ENCODE measurements at regions not wholly inside any gene's neighbourhood (a gene's known extent, or its start where the extent isn't known, plus 50 kb on each side); places are given as distances from the start of the nearest gene placed in this dataset.

GRCh38 chr1:191371626-191372025 lies 786.6 kb upstream of the RGS18 start:
- intact Hi-C loops (cut with DNase I), result no loop called here
- DNase-seq (ENCODE audit: extremely low spot score), result no peak
- H3K36me3 ChIP-seq, result no peaks in the 10 kb centered on the region
- H3K27ac ChIP-seq (replicated peaks in 1 of 4), result no peak overlapping the region
- TF ChIP-seq EP300 (IDR thresholded peaks at IDR 0.05) (no peak), POLR2A (IDR thresholded peaks at IDR 0.05; ENCODE audit: low read depth) (no peak), POLR2AphosphoS5 (IDR thresholded peaks at IDR 0.05) (no peak)
- TF ChIP-seq, protein P1, sequence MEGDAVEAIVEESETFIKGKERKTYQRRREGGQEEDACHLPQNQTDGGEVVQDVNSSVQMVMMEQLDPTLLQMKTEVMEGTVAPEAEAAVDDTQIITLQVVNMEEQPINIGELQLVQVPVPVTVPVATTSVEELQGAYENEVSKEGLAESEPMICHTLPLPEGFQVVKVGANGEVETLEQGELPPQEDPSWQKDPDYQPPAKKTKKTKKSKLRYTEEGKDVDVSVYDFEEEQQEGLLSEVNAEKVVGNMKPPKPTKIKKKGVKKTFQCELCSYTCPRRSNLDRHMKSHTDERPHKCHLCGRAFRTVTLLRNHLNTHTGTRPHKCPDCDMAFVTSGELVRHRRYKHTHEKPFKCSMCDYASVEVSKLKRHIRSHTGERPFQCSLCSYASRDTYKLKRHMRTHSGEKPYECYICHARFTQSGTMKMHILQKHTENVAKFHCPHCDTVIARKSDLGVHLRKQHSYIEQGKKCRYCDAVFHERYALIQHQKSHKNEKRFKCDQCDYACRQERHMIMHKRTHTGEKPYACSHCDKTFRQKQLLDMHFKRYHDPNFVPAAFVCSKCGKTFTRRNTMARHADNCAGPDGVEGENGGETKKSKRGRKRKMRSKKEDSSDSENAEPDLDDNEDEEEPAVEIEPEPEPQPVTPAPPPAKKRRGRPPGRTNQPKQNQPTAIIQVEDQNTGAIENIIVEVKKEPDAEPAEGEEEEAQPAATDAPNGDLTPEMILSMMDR (IDR thresholded peaks at IDR 0.05), result no peak
- 33% methylated on average over 3 of the region's 3 CpGs for WGBS
- H3K4me1 ChIP-seq, result peaks cover 0 to 9% (median 4%) of the 10 kb centered on the region in 4 donors
- H3K27me3 ChIP-seq, result no peaks in the 10 kb centered on the region
- peaks cover 0 to 9% (median 2%) of the 10 kb centered on the region in 4 donors for H3K9me3 ChIP-seq
- no peak overlapping the region for H3K4me3 ChIP-seq

DNA sequence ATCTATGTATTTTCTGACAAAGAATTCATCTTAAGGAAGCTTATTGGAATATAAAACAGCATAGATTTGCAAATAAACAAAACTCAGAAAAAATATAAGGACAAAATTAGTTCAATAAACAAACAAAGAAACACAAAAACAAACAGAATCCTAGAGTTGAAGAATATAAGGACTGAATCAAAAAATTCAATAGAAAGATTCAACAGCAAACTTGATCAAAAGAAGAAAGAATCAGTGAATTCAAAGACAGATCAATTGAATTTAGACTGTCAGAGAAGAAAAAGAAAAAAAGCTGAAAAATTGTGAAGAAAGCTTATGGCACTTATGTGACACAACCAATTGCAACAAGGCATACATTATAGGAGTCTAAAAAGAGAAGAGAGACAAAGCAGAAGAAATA lies 770.0 kb upstream of the RGS18 start:
- Histone ChIP-seq H3K9me3 (peaks cover 0 to 11% (median 7%) of the 10 kb centered on the region in 4 donors), H3K4me3 (no peak overlapping the region), H3K4me1 (no peaks in the 10 kb centered on the region), H3K27me3 (no peaks in the 10 kb centered on the region), H3K27ac (replicated peaks in 1 of 4) (no peak overlapping the region), H3K36me3 (no peaks in the 10 kb centered on the region)
- DNase-seq (ENCODE audit: extremely low spot score), result no peak
- intact Hi-C loops (cut with DNase I), result no loop called here
- TF ChIP-seq, protein P1 (IDR thresholded peaks at IDR 0.05), result no peak
- TF ChIP-seq POLR2A (IDR thresholded peaks at IDR 0.05; ENCODE audit: low read depth) (no peak), POLR2AphosphoS5 (IDR thresholded peaks at IDR 0.05) (no peak), EP300 (IDR thresholded peaks at IDR 0.05) (no peak)

DNA sequence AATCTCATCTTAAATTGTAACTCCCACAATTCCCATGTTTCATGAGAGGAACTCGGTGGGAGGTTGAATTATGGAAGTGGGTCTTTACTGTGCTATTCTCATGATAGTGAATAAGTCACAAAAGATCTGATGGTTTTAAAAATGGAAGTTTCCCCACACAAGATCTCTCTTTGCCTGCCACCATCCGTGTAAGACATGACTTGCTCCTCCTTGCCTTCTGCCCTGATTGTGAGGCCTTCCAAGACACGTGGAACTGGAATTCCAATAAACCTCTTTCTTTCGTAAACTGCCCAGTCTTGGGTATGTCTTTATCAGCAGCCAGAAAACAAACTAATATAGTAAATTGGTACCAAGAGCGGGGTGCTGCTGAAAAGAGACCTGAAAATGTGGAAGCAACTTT lies 761.6 kb upstream of the RGS18 start:
- no peak overlapping the region for H3K27ac ChIP-seq (replicated peaks in 1 of 4)
- H3K36me3 ChIP-seq, result no peaks in the 10 kb centered on the region
- peaks cover 0 to 6% (median 0%) of the 10 kb centered on the region in 4 donors for H3K9me3 ChIP-seq
- WGBS, result 84% methylated on average over 5 of the region's 5 CpGs
- H3K4me1 ChIP-seq, result no peaks in the 10 kb centered on the region
- H3K4me3 ChIP-seq, result no peak overlapping the region
- TF ChIP-seq, protein P1 (IDR thresholded peaks at IDR 0.05), result no peak
- TF ChIP-seq POLR2A (IDR thresholded peaks at IDR 0.05; ENCODE audit: low read depth) (no peak), EP300 (IDR thresholded peaks at IDR 0.05) (no peak), POLR2AphosphoS5 (IDR thresholded peaks at IDR 0.05) (no peak)
- intact Hi-C loops (cut with DNase I), result no loop called here
- H3K27me3 ChIP-seq, result no peaks in the 10 kb centered on the region
- DNase-seq (ENCODE audit: extremely low spot score), result no peak

DNA sequence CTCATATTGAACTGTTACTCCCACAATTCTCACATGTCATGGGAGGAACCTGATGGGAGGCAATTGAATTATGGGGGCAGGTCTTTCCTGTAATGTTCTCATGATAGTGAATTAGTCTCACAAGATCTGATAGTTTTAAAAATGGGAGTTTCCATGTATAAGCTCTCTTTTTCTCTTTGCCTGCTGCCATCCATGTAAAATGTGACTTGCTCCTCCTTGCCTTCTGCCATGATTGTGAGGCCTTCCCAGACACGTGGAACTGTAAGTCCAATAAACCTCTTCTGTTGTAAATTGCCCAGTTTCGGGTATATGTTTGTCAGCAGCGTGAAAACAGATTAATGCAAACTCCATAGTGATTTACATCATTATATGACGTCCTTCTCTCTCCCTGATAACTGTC lies 759.7 kb upstream of the RGS18 start:
- peaks cover 0 to 6% (median 0%) of the 10 kb centered on the region in 4 donors for H3K9me3 ChIP-seq
- no peaks in the 10 kb centered on the region for H3K4me1 ChIP-seq
- H3K27me3 ChIP-seq, result no peaks in the 10 kb centered on the region
- no peak for DNase-seq (ENCODE audit: extremely low spot score)
- no peaks in the 10 kb centered on the region for H3K36me3 ChIP-seq
- TF ChIP-seq POLR2A (IDR thresholded peaks at IDR 0.05; ENCODE audit: low read depth) (no peak), EP300 (IDR thresholded peaks at IDR 0.05) (no peak), POLR2AphosphoS5 (IDR thresholded peaks at IDR 0.05) (no peak)
- TF ChIP-seq, protein P1 (IDR thresholded peaks at IDR 0.05), result no peak
- H3K4me3 ChIP-seq, result no peak overlapping the region
- no peak overlapping the region for H3K27ac ChIP-seq (replicated peaks in 1 of 4)
- intact Hi-C loops (cut with DNase I), result no loop called here
- WGBS, result 87% methylated on average over 4 of the region's 4 CpGs

GRCh38 chr1:191405417-191405816 lies 752.8 kb upstream of the RGS18 start:
- TF ChIP-seq, protein P1 (IDR thresholded peaks at IDR 0.05), result no peak
- TF ChIP-seq POLR2AphosphoS5 (IDR thresholded peaks at IDR 0.05) (no peak), POLR2A (IDR thresholded peaks at IDR 0.05; ENCODE audit: low read depth) (no peak), EP300 (IDR thresholded peaks at IDR 0.05) (no peak)
- Histone ChIP-seq H3K4me3 (no peak overlapping the region), H3K27ac (replicated peaks in 1 of 4) (no peak overlapping the region), H3K4me1 (no peaks in the 10 kb centered on the region), H3K27me3 (no peaks in the 10 kb centered on the region), H3K9me3 (no peaks in the 10 kb centered on the region), H3K36me3 (no peaks in the 10 kb centered on the region)
- intact Hi-C loops (cut with DNase I), result no loop called here
- DNase-seq (ENCODE audit: extremely low spot score), result no peak
- 64% methylated on average over 3 of the region's 3 CpGs for WGBS
